ENCODE measurements at regions not wholly inside any gene's neighbourhood (a gene's known extent, or its start where the extent isn't known, plus 50 kb on each side); places are given as distances from the start of the nearest gene placed in this dataset.

DNA sequence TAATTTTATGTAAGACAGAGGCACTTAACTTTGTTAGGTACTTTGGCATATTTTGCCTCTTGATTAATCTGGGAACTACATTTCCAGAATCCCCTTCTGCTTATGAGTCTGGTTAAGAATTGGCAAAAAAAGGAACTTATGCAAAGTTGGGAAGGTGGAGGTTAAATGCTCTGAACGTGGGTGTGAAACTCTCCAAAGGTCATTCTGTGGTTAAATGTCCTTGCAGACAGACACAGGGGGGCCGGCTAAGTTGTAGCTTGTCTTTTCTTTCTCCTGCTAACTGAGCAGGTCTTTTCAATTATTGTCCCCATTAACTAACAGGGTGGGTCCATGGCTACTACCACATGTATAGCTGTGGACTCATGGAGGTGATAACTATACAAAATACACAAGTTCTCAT lies 248.6 kb upstream of the NOVA1 start:
- intact Hi-C loops (cut with micrococcal nuclease): no loop called here
- no peaks in the 10 kb centered on the region for H3K9me3 ChIP-seq (ENCODE audit: control extremely low read depth in 1 of 3, control insufficient read depth in 2 of 3, insufficient read depth in 1 of 3, low read length in 2 of 3)
- H3K9me3 Mint-ChIP-seq (ENCODE audit: insufficient read depth): peaks cover 3% of the 10 kb centered on the region
- H3K36me3 ChIP-seq (replicated peaks in 1 of 2; ENCODE audit: control extremely low read depth in 1 of 2, control insufficient read depth in 1 of 2, extremely low read depth in 1 of 2, insufficient read depth in 2 of 2, low read length in 1 of 2): no peaks in the 10 kb centered on the region
- no peak overlapping the region for H3K4me2 ChIP-seq (replicated peaks; ENCODE audit: low read depth, low read length, poor library complexity, severe bottlenecking)
- H3K4me3 Mint-ChIP-seq: no peak overlapping the region
- H3K4me1 Mint-ChIP-seq: no peaks in the 10 kb centered on the region
- TF ChIP-seq, protein P1, sequence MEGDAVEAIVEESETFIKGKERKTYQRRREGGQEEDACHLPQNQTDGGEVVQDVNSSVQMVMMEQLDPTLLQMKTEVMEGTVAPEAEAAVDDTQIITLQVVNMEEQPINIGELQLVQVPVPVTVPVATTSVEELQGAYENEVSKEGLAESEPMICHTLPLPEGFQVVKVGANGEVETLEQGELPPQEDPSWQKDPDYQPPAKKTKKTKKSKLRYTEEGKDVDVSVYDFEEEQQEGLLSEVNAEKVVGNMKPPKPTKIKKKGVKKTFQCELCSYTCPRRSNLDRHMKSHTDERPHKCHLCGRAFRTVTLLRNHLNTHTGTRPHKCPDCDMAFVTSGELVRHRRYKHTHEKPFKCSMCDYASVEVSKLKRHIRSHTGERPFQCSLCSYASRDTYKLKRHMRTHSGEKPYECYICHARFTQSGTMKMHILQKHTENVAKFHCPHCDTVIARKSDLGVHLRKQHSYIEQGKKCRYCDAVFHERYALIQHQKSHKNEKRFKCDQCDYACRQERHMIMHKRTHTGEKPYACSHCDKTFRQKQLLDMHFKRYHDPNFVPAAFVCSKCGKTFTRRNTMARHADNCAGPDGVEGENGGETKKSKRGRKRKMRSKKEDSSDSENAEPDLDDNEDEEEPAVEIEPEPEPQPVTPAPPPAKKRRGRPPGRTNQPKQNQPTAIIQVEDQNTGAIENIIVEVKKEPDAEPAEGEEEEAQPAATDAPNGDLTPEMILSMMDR (IDR thresholded peaks at IDR 0.05): no peak
- no peak for TF ChIP-seq EZH2 (IDR thresholded peaks at IDR 0.05; ENCODE audit: borderline replicate concordance, insufficient read depth, low read depth, low read length, poor library complexity, severe bottlenecking)
- 57% methylated on average over 1 of the region's 2 CpGs for WGBS (ENCODE audit: insufficient coverage)
- H3K4me3 ChIP-seq (ENCODE audit: control extremely low read depth in 1 of 5, extremely low read depth in 1 of 5, insufficient read depth in 1 of 5, low read depth in 2 of 5, low read length in 4 of 5): no peak overlapping the region
- no peaks in the 10 kb centered on the region for H4K20me1 ChIP-seq (ENCODE audit: control insufficient read depth, insufficient read depth, low read length, poor library complexity, severe bottlenecking)
- no peak overlapping the region for H3K27ac ChIP-seq (ENCODE audit: low read length in 2 of 2)
- H3K4me1 ChIP-seq (ENCODE audit: control insufficient read depth in 2 of 2, insufficient read depth in 2 of 2, low read length in 2 of 2): no peaks in the 10 kb centered on the region
- DNase-seq (no peak), ATAC-seq (ENCODE audit: low read depth) (no peak)
- POLR2A ChIA-PET: no interaction called here
- H3K79me2 ChIP-seq (ENCODE audit: control insufficient read depth, insufficient read depth, low read length): no peaks in the 10 kb centered on the region
- CTCF ChIA-PET: no interaction called here
- no peak overlapping the region for H3K27ac Mint-ChIP-seq
- H3K27me3 Mint-ChIP-seq: no peaks in the 10 kb centered on the region
- H3K9ac ChIP-seq (ENCODE audit: low read length): no peak overlapping the region
- no peaks in the 10 kb centered on the region for H3K27me3 ChIP-seq (replicated peaks in 1 of 4; ENCODE audit: control extremely low read depth in 1 of 4, control insufficient read depth in 3 of 4, insufficient read depth in 4 of 4, low read length in 3 of 4)
- no peak overlapping the region for H2AFZ ChIP-seq (ENCODE audit: insufficient read depth, low read depth, low read length, poor library complexity, severe bottlenecking)

DNA sequence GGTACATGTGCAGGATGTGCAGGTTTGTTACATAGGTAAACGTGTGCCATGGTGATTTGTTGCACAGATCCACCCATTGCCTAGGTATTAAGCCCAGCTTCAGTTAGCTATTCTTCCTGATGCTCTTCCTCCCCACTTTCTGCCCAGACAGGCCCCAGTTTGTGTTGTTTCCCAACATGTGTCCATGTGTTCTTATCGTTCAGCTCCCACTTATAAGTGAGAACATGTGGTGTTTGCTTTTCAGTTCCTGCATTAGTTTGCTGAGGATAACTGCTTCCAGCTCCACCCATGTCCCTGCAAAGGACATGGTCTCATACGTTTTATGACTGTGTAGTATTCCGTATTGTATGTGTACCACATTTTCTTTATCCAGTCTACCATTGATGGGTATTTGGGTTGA lies 251.7 kb upstream of the NOVA1 start:
- TF ChIP-seq, protein P1 (IDR thresholded peaks at IDR 0.05): no peak
- TF ChIP-seq EZH2 (IDR thresholded peaks at IDR 0.05; ENCODE audit: borderline replicate concordance, insufficient read depth, low read depth, low read length, poor library complexity, severe bottlenecking): no peak
- H3K9ac ChIP-seq (ENCODE audit: low read length): no peak overlapping the region
- no peak overlapping the region for H3K4me3 ChIP-seq (ENCODE audit: control extremely low read depth in 1 of 5, extremely low read depth in 1 of 5, insufficient read depth in 1 of 5, low read depth in 2 of 5, low read length in 4 of 5)
- no peaks in the 10 kb centered on the region for H4K20me1 ChIP-seq (ENCODE audit: control insufficient read depth, insufficient read depth, low read length, poor library complexity, severe bottlenecking)
- no peak overlapping the region for H3K27ac Mint-ChIP-seq
- DNase-seq: no peak
- no peak overlapping the region for H3K27ac ChIP-seq (ENCODE audit: low read length in 2 of 2)
- no peaks in the 10 kb centered on the region for H3K36me3 ChIP-seq (replicated peaks in 1 of 2; ENCODE audit: control extremely low read depth in 1 of 2, control insufficient read depth in 1 of 2, extremely low read depth in 1 of 2, insufficient read depth in 2 of 2, low read length in 1 of 2)
- CTCF ChIA-PET: no interaction called here
- intact Hi-C loops (cut with micrococcal nuclease): no loop called here
- H3K4me1 Mint-ChIP-seq: no peaks in the 10 kb centered on the region
- H3K79me2 ChIP-seq (ENCODE audit: control insufficient read depth, insufficient read depth, low read length): no peaks in the 10 kb centered on the region
- no CpG with 5 or more reads among the region's 4 CpGs for WGBS (ENCODE audit: insufficient coverage)
- no peak overlapping the region for H3K4me3 Mint-ChIP-seq
- H2AFZ ChIP-seq (ENCODE audit: insufficient read depth, low read depth, low read length, poor library complexity, severe bottlenecking): no peak overlapping the region
- H3K4me1 ChIP-seq (ENCODE audit: control insufficient read depth in 2 of 2, insufficient read depth in 2 of 2, low read length in 2 of 2): no peaks in the 10 kb centered on the region
- POLR2A ChIA-PET: no interaction called here
- peaks cover 0 to under 1% (median 0%) of the 10 kb centered on the region in 3 donors for H3K9me3 ChIP-seq (ENCODE audit: control extremely low read depth in 1 of 3, control insufficient read depth in 2 of 3, insufficient read depth in 1 of 3, low read length in 2 of 3)
- H3K27me3 ChIP-seq (replicated peaks in 1 of 4; ENCODE audit: control extremely low read depth in 1 of 4, control insufficient read depth in 3 of 4, insufficient read depth in 4 of 4, low read length in 3 of 4): no peaks in the 10 kb centered on the region
- no peak overlapping the region for H3K4me2 ChIP-seq (replicated peaks; ENCODE audit: low read depth, low read length, poor library complexity, severe bottlenecking)
- H3K9me3 Mint-ChIP-seq (ENCODE audit: insufficient read depth): peaks cover 3% of the 10 kb centered on the region
- ATAC-seq (ENCODE audit: low read depth): no peak
- no peaks in the 10 kb centered on the region for H3K27me3 Mint-ChIP-seq
